SK-N-MC (cell line): ENCODE measurements at regions not wholly inside any gene's neighbourhood (a gene's known extent, or its start where the extent isn't known, plus 50 kb on each side); places are given as distances from the start of the nearest gene placed in this dataset.

Experiments
- DNase-seq: peaks from one replicate; pipeline ENCODE4 v3.0.0-alpha.2; 2011; ENCODE audit warnings: low read depth, low spot score
- H3K27ac ChIP-seq: fragments of 200-600 bp; sonication (generic); 2 replicates; pipeline ENCODE4 v1.5.1; 2016; ENCODE audit warnings: mixed run types
- H3K36me3 ChIP-seq: fragments of 200-600 bp; sonication (generic); 2 replicates; pipeline ENCODE4 v1.6.1; 2017; ENCODE audit warnings: antibody characterized with exemption, low read length, mixed read lengths; ENCODE audit not compliant: insufficient read depth
- H3K4me3 ChIP-seq: fragments of 200-600 bp; sonication (generic); 2 replicates; pipeline ENCODE4 v1.5.1; 2016
- H3K9ac ChIP-seq: fragments of 200-600 bp; sonication (generic); 2 replicates; pipeline ENCODE4 v1.8.0; 2017; ENCODE audit warnings: mixed run types, mixed read lengths; ENCODE audit not compliant: insufficient read length
- H3K9me3 ChIP-seq: fragments of 200-600 bp; sonication (generic); 2 replicates; pipeline ENCODE4 v1.6.1; 2017; ENCODE audit warnings: low read depth, mild to moderate bottlenecking, antibody characterized with exemption, low read length, moderate library complexity, mixed read lengths
- EZH2 ChIP-seq: fragments of 200-600 bp; sonication (generic); IDR thresholded peaks from one replicate; pipeline ENCODE4 v1.6.1; 2017; ENCODE audit warnings: antibody characterized with exemption
- FOXP2 ChIP-seq: optimal IDR thresholded peaks from 2 replicates; pipeline ENCODE3; 2011; ENCODE audit warnings: mild to moderate bottlenecking, moderate library complexity; ENCODE audit not compliant: insufficient read depth; ENCODE audit errors: extremely low read length, control extremely low read depth
- POLR2AphosphoS5 ChIP-seq: IDR thresholded peaks from 2 replicates; pipeline ENCODE4 v1.6.1; 2012; ENCODE audit warnings: mild to moderate bottlenecking, low read depth, low read length, borderline replicate concordance

DNA sequence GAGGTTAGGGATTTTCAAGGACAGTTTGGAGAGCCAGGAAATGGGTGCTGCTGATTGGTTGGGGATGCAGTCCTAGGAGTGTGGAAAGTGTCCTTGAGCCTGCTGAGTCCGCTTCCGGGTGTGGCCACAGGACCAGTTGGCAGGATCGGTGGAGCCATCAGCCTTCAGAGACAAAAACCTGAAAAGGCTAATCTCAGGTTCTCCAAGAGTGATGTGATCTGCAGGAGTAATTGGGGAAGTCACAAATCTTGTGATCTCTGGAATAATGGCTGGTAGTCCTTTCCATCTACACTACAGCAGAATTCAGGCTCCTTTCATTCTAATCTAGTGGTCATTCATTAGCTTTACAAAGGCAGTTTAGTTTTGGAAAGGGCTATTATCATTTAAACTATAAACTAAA lies 55.9 kb upstream of the BMP2K start:
- no peaks in the 10 kb centered on the region for H3K36me3 ChIP-seq
- H3K9me3 ChIP-seq = no peaks in the 10 kb centered on the region
- TF ChIP-seq POLR2AphosphoS5 (no peak), FOXP2 (no peak), EZH2 (no peak)
- H3K27ac ChIP-seq = no peak overlapping the region
- H3K4me3 ChIP-seq = no peak overlapping the region
- no peak for DNase-seq
- no peak overlapping the region for H3K9ac ChIP-seq

DNA sequence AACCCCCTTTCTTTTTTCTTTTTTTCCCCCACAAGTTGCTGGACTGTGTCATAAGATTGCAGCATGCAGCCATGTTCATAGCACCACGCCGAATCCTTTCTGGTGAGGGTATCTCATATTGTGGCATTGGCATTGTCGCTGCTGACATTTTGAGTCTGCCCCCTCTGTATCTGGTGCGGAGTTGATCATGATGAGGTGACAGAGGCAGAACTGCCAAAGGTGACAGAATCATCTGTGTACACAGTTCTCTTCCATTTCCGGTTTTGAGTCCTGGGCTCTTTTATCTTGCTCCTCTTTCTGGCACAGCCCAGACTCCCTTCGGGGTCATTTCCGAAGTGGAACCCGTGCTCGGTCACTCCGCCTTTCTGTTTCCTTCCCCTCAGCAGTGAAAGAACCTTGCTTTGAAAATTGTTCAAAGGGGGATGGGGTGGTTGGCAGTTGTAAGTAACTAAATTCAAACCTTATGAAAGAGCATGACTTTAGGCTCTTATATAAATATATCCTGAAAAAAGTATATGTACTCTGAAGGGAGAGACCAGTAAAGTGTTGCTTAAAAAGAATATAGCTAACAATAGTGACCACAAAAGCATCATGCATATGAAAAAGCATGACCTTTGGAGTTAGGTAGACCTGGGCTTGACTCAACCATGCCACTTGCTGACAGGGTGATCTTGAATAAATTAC lies 55.0 kb upstream of the BMP2K start:
- no peaks in the 10 kb centered on the region for H3K36me3 ChIP-seq
- H3K9me3 ChIP-seq = no peaks in the 10 kb centered on the region
- DNase-seq = no peak
- H3K9ac ChIP-seq = no peak overlapping the region
- H3K4me3 ChIP-seq = no peak overlapping the region; the same call in 1 of the 2 replicates
- no peak for TF ChIP-seq FOXP2
- no peak for TF ChIP-seq EZH2
- no peak for TF ChIP-seq POLR2AphosphoS5
- no peak overlapping the region for H3K27ac ChIP-seq

DNA sequence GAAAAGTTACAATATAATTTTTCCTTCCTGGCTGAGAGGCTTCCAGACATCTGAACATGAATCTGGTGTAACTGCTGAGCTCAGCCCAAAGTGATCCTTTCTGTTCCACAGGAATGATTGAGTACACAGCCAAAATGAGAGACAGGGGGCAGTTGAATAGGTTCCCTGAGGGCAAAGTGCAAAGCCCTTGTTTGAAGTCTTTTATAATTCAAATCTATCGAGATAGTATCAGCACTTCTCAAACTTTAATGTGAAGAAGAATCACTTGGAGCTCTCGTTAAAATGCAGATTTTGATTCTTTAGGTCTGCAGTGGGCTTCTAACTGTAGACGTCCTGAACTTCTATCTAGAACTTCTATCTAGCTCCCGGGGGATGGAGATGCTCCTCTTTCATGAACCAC lies 54.4 kb upstream of the BMP2K start:
- Histone ChIP-seq H3K4me3 (peak overlapping the region; percentile 26), H3K36me3 (no peaks in the 10 kb centered on the region), H3K9ac (no peak overlapping the region), H3K27ac (peak overlapping the region; percentile 40; the same call in 1 of the 2 replicates), H3K9me3 (no peaks in the 10 kb centered on the region)
- TF ChIP-seq FOXP2 = no peak
- no peak for TF ChIP-seq POLR2AphosphoS5
- TF ChIP-seq EZH2 = no peak
- DNase-seq = no peak

DNA sequence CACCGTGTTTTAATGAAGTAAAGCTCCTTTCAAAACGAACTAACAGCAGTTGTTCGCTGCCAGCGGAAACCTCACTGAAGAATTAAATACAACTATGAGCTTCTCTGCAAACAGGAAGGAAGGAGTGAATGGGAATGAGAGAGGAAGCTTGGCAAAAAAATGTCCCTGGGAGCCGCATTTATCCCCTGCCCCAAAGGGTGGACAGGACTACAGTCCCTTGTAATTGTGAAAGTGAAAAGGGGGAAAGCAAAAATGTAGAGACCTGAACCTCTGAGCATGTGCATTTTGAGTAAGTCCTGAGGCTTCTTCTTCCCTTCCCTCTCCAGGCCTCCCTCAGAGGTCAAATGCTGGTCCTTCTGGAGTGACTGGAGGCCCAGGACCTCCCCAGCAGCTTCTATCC lies 53.8 kb upstream of the BMP2K start:
- peak overlapping the region; percentile 26 for H3K4me3 ChIP-seq
- no peak overlapping the region for H3K9ac ChIP-seq
- DNase-seq = no peak
- no peak for TF ChIP-seq EZH2
- no peak for TF ChIP-seq FOXP2
- TF ChIP-seq POLR2AphosphoS5 = no peak
- H3K36me3 ChIP-seq = no peaks in the 10 kb centered on the region
- H3K27ac ChIP-seq = no peak overlapping the region
- H3K9me3 ChIP-seq = no peaks in the 10 kb centered on the region

DNA sequence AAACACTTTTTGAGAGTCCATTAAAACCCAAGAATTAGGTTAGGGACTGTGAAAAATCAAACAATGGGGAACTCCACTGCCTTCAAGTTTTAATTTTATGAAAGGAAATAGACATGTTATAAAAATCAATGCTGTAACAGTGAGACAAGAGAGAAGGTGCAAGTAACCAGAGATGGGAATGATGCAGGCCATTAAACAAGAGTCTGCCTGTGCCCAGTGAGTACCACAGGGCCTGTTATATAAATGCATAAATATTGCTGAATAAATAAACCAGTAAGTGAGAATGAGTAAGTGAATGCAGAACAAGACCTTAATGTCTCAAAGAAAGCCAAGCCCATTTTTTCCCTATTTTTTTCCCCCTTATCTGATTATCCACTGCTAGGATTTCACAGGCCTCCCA lies 53.3 kb upstream of the BMP2K start:
- H3K4me3 ChIP-seq = no peak overlapping the region
- no peak overlapping the region for H3K27ac ChIP-seq
- DNase-seq = no peak
- no peaks in the 10 kb centered on the region for H3K36me3 ChIP-seq
- no peak overlapping the region for H3K9ac ChIP-seq
- TF ChIP-seq FOXP2 (no peak), EZH2 (no peak), POLR2AphosphoS5 (no peak)
- no peaks in the 10 kb centered on the region for H3K9me3 ChIP-seq
